IMR-90 (cell line): ENCODE measurements at regions not wholly inside any gene's neighbourhood (a gene's known extent, or its start where the extent isn't known, plus 50 kb on each side); places are given as distances from the start of the nearest gene placed in this dataset.

ENCODE experiments used
- ATAC-seq: fragments of 200-7000 bp; cut with Tn5 transposase; 2 replicates; pipeline ENCODE4 v1.9.1; 2020; ENCODE audit warnings: low read depth, mild to moderate bottlenecking, moderate library complexity
- BruUV-seq: library from RNA; stranded (reverse); fragments of 400-500 nt; replicated peaks from 2 replicates; lab custom pipeline; 2021; lab: Mats Ljungman, UMichigan
- CTCF ChIA-PET: fragments of 300-600 bp; formaldehyde crosslinking; extraction: SDS; loops from one replicate; lab custom pipeline; 2021; ENCODE audit warnings: antibody characterized with exemption; lab: Yijun Ruan, JAX
- POLR2A ChIA-PET: fragments of 300-600 bp; sonication (Branson Sonifier 250); formaldehyde crosslinking; loops from one replicate; lab custom pipeline; 2022; ENCODE audit warnings: antibody characterized with exemption; ENCODE audit not compliant: unreplicated experiment; lab: Charles Lee
- DNase-seq: peaks from one replicate; pipeline ENCODE4 v3.0.0; 2013
- H2AFZ ChIP-seq: replicated peaks from 2 replicates; pipeline ENCODE3; 2013; ENCODE audit warnings: low read length, mild to moderate bottlenecking; ENCODE audit not compliant: poor library complexity
- H2AK5ac ChIP-seq: 2 replicates; pipeline ENCODE4 v1.6.1; 2013; ENCODE audit warnings: low read depth, low read length, inconsistent platforms
- H2AK9ac ChIP-seq: replicated peaks from 2 replicates; pipeline ENCODE3; 2013; ENCODE audit warnings: mild to moderate bottlenecking, low read depth, low read length, moderate library complexity; ENCODE audit not compliant: poor library complexity
- H2BK120ac ChIP-seq: 2 replicates; pipeline ENCODE4 v1.6.1; 2013; ENCODE audit warnings: low read depth, low read length, inconsistent platforms
- H2BK15ac ChIP-seq: 3 replicates; pipeline ENCODE4 v1.6.1; 2013; ENCODE audit warnings: low read depth, low read length, inconsistent platforms
- H2BK20ac ChIP-seq: 2 replicates; pipeline ENCODE4 v1.6.1; 2013; ENCODE audit warnings: low read depth, mild to moderate bottlenecking, inconsistent platforms, low read length, moderate library complexity
- H2BK5ac ChIP-seq: 2 replicates; pipeline ENCODE4 v1.6.1; 2013; ENCODE audit warnings: mild to moderate bottlenecking, low read depth, low read length, inconsistent platforms; ENCODE audit not compliant: poor library complexity, severe bottlenecking
- H3K14ac ChIP-seq: replicated peaks from 2 replicates; pipeline ENCODE4 v1.6.1; 2013; ENCODE audit warnings: low read depth, low read length, inconsistent platforms
- H3K18ac ChIP-seq: 2 replicates; pipeline ENCODE4 v1.6.1; 2013; ENCODE audit warnings: low read depth, low read length, control low read depth
- H3K23ac ChIP-seq: 2 replicates; pipeline ENCODE4 v1.6.1; 2013; ENCODE audit warnings: low read depth, low read length, inconsistent platforms
- H3K27ac ChIP-seq: 2 replicates; pipeline ENCODE4 v1.5.1; 2013; ENCODE audit warnings: mild to moderate bottlenecking, control low read depth, low read length; ENCODE audit not compliant: insufficient read depth
- H3K27me3 ChIP-seq: 2 replicates; pipeline ENCODE4 v1.6.1; 2013; ENCODE audit warnings: low read length; ENCODE audit not compliant: control insufficient read depth, insufficient read depth
- H3K36me3 ChIP-seq: 2 replicates; pipeline ENCODE4 v1.6.1; 2013; ENCODE audit warnings: low read length, mixed read lengths; ENCODE audit not compliant: control insufficient read depth, insufficient read depth
- H3K4ac ChIP-seq: 2 replicates; pipeline ENCODE4 v1.6.1; 2013; ENCODE audit warnings: low read depth, low read length, inconsistent platforms
- H3K4me1 ChIP-seq: 2 replicates; pipeline ENCODE4 v1.6.1; 2013; ENCODE audit warnings: low read length, mixed read lengths; ENCODE audit not compliant: control insufficient read depth, insufficient read depth
- H3K4me2 ChIP-seq: 2 replicates; pipeline ENCODE4 v1.6.1; 2013; ENCODE audit warnings: low read depth, mild to moderate bottlenecking, control low read depth, low read length, moderate library complexity
- H3K4me3 ChIP-seq: 2 replicates; pipeline ENCODE4 v1.5.1; 2013; ENCODE audit warnings: low read depth, mild to moderate bottlenecking, control low read depth, low read length, moderate library complexity; ENCODE audit not compliant: insufficient read depth
- H3K56ac ChIP-seq: 2 replicates; pipeline ENCODE4 v1.6.1; 2013; ENCODE audit warnings: low read length, inconsistent platforms; ENCODE audit not compliant: insufficient read depth; ENCODE audit errors: extremely low read depth
- H3K79me1 ChIP-seq, 2 experiments: 2 replicates each; pipeline ENCODE4 v1.6.1; 2013; ENCODE audit warnings: low read length in 2 of 2, inconsistent platforms in 1 of 2, low read depth in 1 of 2
- H3K9ac ChIP-seq: 2 replicates; pipeline ENCODE4 v1.6.1; 2013; ENCODE audit warnings: low read depth, low read length, control low read depth
- H3K9me1 ChIP-seq: 2 replicates; pipeline ENCODE4 v1.6.1; 2013; ENCODE audit warnings: low read length, inconsistent platforms; ENCODE audit not compliant: insufficient read depth
- H3K9me3 ChIP-seq: 2 replicates; pipeline ENCODE4 v1.6.1; 2013; ENCODE audit warnings: low read length; ENCODE audit not compliant: control insufficient read depth, insufficient read depth
- H4K20me1 ChIP-seq: 2 replicates; pipeline ENCODE4 v1.6.1; 2013; ENCODE audit warnings: low read length, inconsistent platforms; ENCODE audit not compliant: insufficient read depth
- H4K5ac ChIP-seq: 2 replicates; pipeline ENCODE4 v1.6.1; 2013; ENCODE audit warnings: mild to moderate bottlenecking, low read depth, low read length, control low read depth
- H4K8ac ChIP-seq, 2 experiments: 2 replicates each; pipeline ENCODE4 v1.6.1; 2013; ENCODE audit warnings: low read depth in 2 of 2, low read length in 2 of 2, control low read depth in 1 of 2, inconsistent platforms in 1 of 2
- H4K91ac ChIP-seq: 2 replicates; pipeline ENCODE4 v1.6.1; 2013; ENCODE audit warnings: low read depth, low read length, inconsistent platforms; ENCODE audit not compliant: insufficient read depth
- BHLHE40 ChIP-seq: fragments of 150-350 bp; IDR thresholded peaks from 2 replicates; pipeline ENCODE4 v1.6.1; 2016; ENCODE audit warnings: mild to moderate bottlenecking, low read depth, low read length
- CEBPB ChIP-seq: IDR thresholded peaks from 2 replicates; pipeline ENCODE4 v1.6.1; 2012; ENCODE audit warnings: low read depth, low read length, improper control_type of control experiment
- CHD1 ChIP-seq: IDR thresholded peaks from 2 replicates; pipeline ENCODE4 v1.6.1; 2012; ENCODE audit warnings: low read depth, low read length, improper control_type of control experiment
- CTCF ChIP-seq: conservative IDR thresholded peaks from 2 replicates; pipeline ENCODE4 v1.5.1; 2012; ENCODE audit warnings: mild to moderate bottlenecking, low read depth, low read length, improper control_type of control experiment
- ELK1 ChIP-seq: fragments of 150-350 bp; IDR thresholded peaks from 2 replicates; pipeline ENCODE4 v1.6.1; 2016; ENCODE audit warnings: low read depth, mild to moderate bottlenecking, low read length, moderate library complexity, borderline replicate concordance
- FOS ChIP-seq: fragments of 150-350 bp; IDR thresholded peaks from 2 replicates; pipeline ENCODE4 v1.6.1; 2016; ENCODE audit warnings: low read depth, low read length
- MAFK ChIP-seq: IDR thresholded peaks from 2 replicates; pipeline ENCODE4 v1.6.1; 2012; ENCODE audit warnings: low read depth, low read length, improper control_type of control experiment
- MAZ ChIP-seq: IDR thresholded peaks from 2 replicates; pipeline ENCODE4 v1.6.1; 2012; ENCODE audit warnings: low read depth, mild to moderate bottlenecking, low read length, improper control_type of control experiment, moderate library complexity, borderline replicate concordance
- MXI1 ChIP-seq: IDR thresholded peaks from 2 replicates; pipeline ENCODE4 v1.6.1; 2012; ENCODE audit warnings: low read depth, mild to moderate bottlenecking, low read length, moderate library complexity, borderline replicate concordance
- POLR2A ChIP-seq: IDR thresholded peaks from 2 replicates; pipeline ENCODE4 v1.6.1; 2012; ENCODE audit warnings: mild to moderate bottlenecking, low read depth, low read length
- RAD21 ChIP-seq: IDR thresholded peaks from 2 replicates; pipeline ENCODE4 v1.6.1; 2012; ENCODE audit warnings: low read length, improper control_type of control experiment
- RCOR1 ChIP-seq: IDR thresholded peaks from 2 replicates; pipeline ENCODE4 v1.6.1; 2012; ENCODE audit warnings: mild to moderate bottlenecking, low read length, improper control_type of control experiment; ENCODE audit not compliant: insufficient replicate concordance
- RFX5 ChIP-seq: IDR thresholded peaks from 2 replicates; pipeline ENCODE4 v1.8.0; 2012; ENCODE audit warnings: low read depth, mild to moderate bottlenecking, low read length, moderate library complexity
- SMC3 ChIP-seq: fragments of 150-350 bp; IDR thresholded peaks from 2 replicates; pipeline ENCODE4 v1.6.1; 2016; ENCODE audit warnings: low read depth, mild to moderate bottlenecking, antibody characterized with exemption, low read length, moderate library complexity
- WGBS, 2 experiments: methylation state at CpG; one replicate each; pipeline versions ENCODE4 v1.1.5 to v1.1.7; 2013; ENCODE audit warnings: missing lambda C conversion rate in 2 of 2; ENCODE audit not compliant: insufficient read length in 1 of 2; ENCODE audit errors: extremely low coverage in 2 of 2; 5-methylcytosine and 5-hydroxymethylcytosine counted together
- dilution Hi-C: fragments of 300-500 bp; cut with HindIII; formaldehyde crosslinking; loops from one replicate; pipeline ENCODE4 v1.14.3; 2018; ENCODE audit warnings: low sequenced_read_pairs; ENCODE audit not compliant: unreplicated experiment
- in situ Hi-C: fragments of 300-500 bp; cut with MboI; formaldehyde crosslinking; loops from 3 replicates; pipeline ENCODE4 v1.14.3; 2019; ENCODE audit warnings: low sequenced_read_pairs, inconsistent platforms, mixed read lengths
- intact Hi-C: fragments of 100-400 bp; cut with micrococcal nuclease; formaldehyde crosslinking; loops from 2 replicates; pipeline ENCODE4 v1.10.0; 2022
- TF ChIP-seq, protein P1 (sequence below): fragments of 150-350 bp; IDR thresholded peaks from 2 replicates; pipeline ENCODE4 v1.6.1; 2017; ENCODE audit warnings: mild to moderate bottlenecking, antibody characterized with exemption, low read length, low read depth

DNA sequence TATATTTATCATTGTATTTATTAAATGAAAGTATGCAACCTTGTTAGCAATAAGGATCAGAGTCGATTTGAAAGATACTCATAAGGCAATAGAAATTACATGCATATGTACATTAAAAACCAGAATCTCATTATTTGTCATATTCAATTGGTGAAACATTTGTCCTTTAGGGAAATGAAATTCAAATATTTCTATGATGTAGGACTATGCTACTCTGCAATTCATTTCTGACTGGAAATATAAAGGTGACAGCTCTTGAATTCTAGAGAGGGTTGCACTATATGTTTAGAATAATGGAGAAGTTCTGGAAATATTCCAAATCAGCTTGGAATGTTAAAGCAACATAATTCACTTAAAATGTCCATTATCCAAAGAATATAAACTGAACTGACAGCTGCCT lies 1519.8 kb downstream of the ARAP2 start:
- Histone ChIP-seq H3K4me1 (no peaks in the 10 kb centered on the region), H2BK120ac (no peak overlapping the region), H2AK9ac (no peak overlapping the region), H2BK15ac (no peak overlapping the region), H3K9me1 (no peaks in the 10 kb centered on the region), H3K27me3 (no peaks in the 10 kb centered on the region), H4K20me1 (no peaks in the 10 kb centered on the region), H3K56ac (no peak overlapping the region), H2BK5ac (no peak overlapping the region), H3K4me3 (no peak overlapping the region), H3K9ac (no peak overlapping the region), H3K9me3 (no peaks in the 10 kb centered on the region), H3K14ac (no peak overlapping the region), H2BK20ac (no peak overlapping the region), H3K23ac (no peak overlapping the region), H3K36me3 (no peaks in the 10 kb centered on the region), H3K4ac (no peak overlapping the region), H4K91ac (no peak overlapping the region), H2AFZ (no peak overlapping the region), H4K5ac (no peak overlapping the region), H3K27ac (no peak overlapping the region), H3K4me2 (no peak overlapping the region), H2AK5ac (no peak overlapping the region), H3K79me1 (no peaks in the 10 kb centered on the region), H3K18ac (no peak overlapping the region), H4K8ac (no peak overlapping the region)
- intact Hi-C loops (loop anchor here (5.0 kb wide), 1 partner anchor 1077 kb away; no protein-coding TSS in a partner anchor), dilution Hi-C loops (no loop called here), in situ Hi-C loops (no loop called here)
- BruUV-seq = no TSS peak
- ATAC-seq = no peak
- TF ChIP-seq BHLHE40 = no peak
- TF ChIP-seq, protein P1, sequence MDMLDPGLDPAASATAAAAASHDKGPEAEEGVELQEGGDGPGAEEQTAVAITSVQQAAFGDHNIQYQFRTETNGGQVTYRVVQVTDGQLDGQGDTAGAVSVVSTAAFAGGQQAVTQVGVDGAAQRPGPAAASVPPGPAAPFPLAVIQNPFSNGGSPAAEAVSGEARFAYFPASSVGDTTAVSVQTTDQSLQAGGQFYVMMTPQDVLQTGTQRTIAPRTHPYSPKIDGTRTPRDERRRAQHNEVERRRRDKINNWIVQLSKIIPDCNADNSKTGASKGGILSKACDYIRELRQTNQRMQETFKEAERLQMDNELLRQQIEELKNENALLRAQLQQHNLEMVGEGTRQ = no peak
- no peak for TF ChIP-seq CTCF
- TF ChIP-seq MAZ = no peak
- TF ChIP-seq RCOR1 = no peak
- no peak for TF ChIP-seq SMC3
- no peak for TF ChIP-seq MAFK
- no peak for TF ChIP-seq CEBPB
- TF ChIP-seq RFX5 = no peak
- TF ChIP-seq ELK1 = no peak
- TF ChIP-seq CHD1 = no peak
- TF ChIP-seq FOS = no peak
- TF ChIP-seq MXI1 = no peak
- TF ChIP-seq RAD21 = no peak
- no peak for TF ChIP-seq POLR2A
- CTCF ChIA-PET = no interaction called here
- WGBS, 2 experiments = no CpG with 5 or more reads among the region's 1 CpG
- POLR2A ChIA-PET = no interaction called here
- DNase-seq = no peak
